ENCODE measurements at regions not wholly inside any gene's neighbourhood (a gene's known extent, or its start where the extent isn't known, plus 50 kb on each side); places are given as distances from the start of the nearest gene placed in this dataset.

GRCh38 chr2:188845692-188846091 lies 128.5 kb upstream of the COL3A1 start:
- no peak overlapping the region for H3K4me3 ChIP-seq (ENCODE audit: low read depth, low read length)
- DNase-seq (ENCODE audit: low read depth, low spot score): no peak
- TF ChIP-seq CTCF (IDR thresholded peaks at IDR 0.05; ENCODE audit: low read depth, low read length): no peak
- in situ Hi-C loops (cut with HindIII; ENCODE audit: low sequenced_read_pairs): no loop called here

- H3K4me3 ChIP-seq (ENCODE audit: low read depth, low read length): no peak overlapping the region
- no peak for TF ChIP-seq CTCF (IDR thresholded peaks at IDR 0.05; ENCODE audit: low read depth, low read length)
- peak; percentile 22 for DNase-seq (ENCODE audit: low read depth, low spot score)
- in situ Hi-C loops (cut with HindIII; ENCODE audit: low sequenced_read_pairs): no loop called here
Measured at GRCh38 chr2:188848887-188849435, 125.2 kb upstream of the COL3A1 start.

- peak; percentile 44 for DNase-seq (ENCODE audit: low read depth, low spot score)
- TF ChIP-seq CTCF (IDR thresholded peaks at IDR 0.05; ENCODE audit: low read depth, low read length): no peak
Measured at GRCh38 chr2:188850786-188851185, 123.4 kb upstream of the COL3A1 start.

GRCh38 chr2:188851311-188851710 lies 122.9 kb upstream of the COL3A1 start:
- no peak for TF ChIP-seq CTCF (IDR thresholded peaks at IDR 0.05; ENCODE audit: low read depth, low read length)
- in situ Hi-C loops (cut with HindIII; ENCODE audit: low sequenced_read_pairs): no loop called here
- H3K4me3 ChIP-seq (ENCODE audit: low read depth, low read length): no peak overlapping the region
- no peak for DNase-seq (ENCODE audit: low read depth, low spot score)

More at GRCh38 chr2:188850786-188851185, 123.4 kb upstream of the COL3A1 start:
- in situ Hi-C loops (cut with HindIII; ENCODE audit: low sequenced_read_pairs): no loop called here
- H3K4me3 ChIP-seq (ENCODE audit: low read depth, low read length): no peak overlapping the region

GRCh38 chr2:188851826-188852225 lies 122.3 kb upstream of the COL3A1 start:
- H3K4me3 ChIP-seq (ENCODE audit: low read depth, low read length): no peak overlapping the region
- no peak for TF ChIP-seq CTCF (IDR thresholded peaks at IDR 0.05; ENCODE audit: low read depth, low read length)
- in situ Hi-C loops (cut with HindIII; ENCODE audit: low sequenced_read_pairs): no loop called here
- DNase-seq (ENCODE audit: low read depth, low spot score): no peak

GRCh38 chr2:188852772-188853171 lies 121.4 kb upstream of the COL3A1 start:
- no peak overlapping the region for H3K4me3 ChIP-seq (ENCODE audit: low read depth, low read length)
- in situ Hi-C loops (cut with HindIII; ENCODE audit: low sequenced_read_pairs): no loop called here
- TF ChIP-seq CTCF (IDR thresholded peaks at IDR 0.05; ENCODE audit: low read depth, low read length): no peak
- no peak for DNase-seq (ENCODE audit: low read depth, low spot score)

- DNase-seq (ENCODE audit: low read depth, low spot score): peak; percentile 81
- in situ Hi-C loops (cut with HindIII; ENCODE audit: low sequenced_read_pairs): no loop called here
- TF ChIP-seq CTCF (IDR thresholded peaks at IDR 0.05; ENCODE audit: low read depth, low read length): no peak
- H3K4me3 ChIP-seq (ENCODE audit: low read depth, low read length): no peak overlapping the region
Measured at GRCh38 chr2:188853307-188853706, 120.9 kb upstream of the COL3A1 start.
